GM06990 (cell line): ENCODE measurements at regions not wholly inside any gene's neighbourhood (a gene's known extent, or its start where the extent isn't known, plus 50 kb on each side); places are given as distances from the start of the nearest gene placed in this dataset.

Experiments used
- DNase-seq: peaks from one replicate; pipeline ENCODE4 v3.0.0-alpha.2; 2011; ENCODE audit not compliant: insufficient read length; ENCODE audit errors: extremely low read depth
- H3K27me3 ChIP-seq: replicated peaks from 2 replicates; pipeline ENCODE4 v1.6.0; 2011; ENCODE audit warnings: low read length; ENCODE audit not compliant: control insufficient read depth, insufficient read depth
- H3K36me3 ChIP-seq: 2 replicates; pipeline ENCODE4 v1.5.1; 2011; ENCODE audit warnings: low read length; ENCODE audit not compliant: control insufficient read depth, insufficient read depth
- H3K4me3 ChIP-seq: replicated peaks from 2 replicates; pipeline ENCODE4 v1.5.1; 2011; ENCODE audit warnings: low read depth, mild to moderate bottlenecking, control low read depth, low read length
- TF ChIP-seq, protein P1 (sequence below): IDR thresholded peaks from 2 replicates; pipeline ENCODE4 v1.5.1; 2011; ENCODE audit warnings: low read length, control low read depth, mild to moderate bottlenecking, inconsistent platforms; ENCODE audit not compliant: insufficient read depth, poor library complexity, severe bottlenecking

DNA sequence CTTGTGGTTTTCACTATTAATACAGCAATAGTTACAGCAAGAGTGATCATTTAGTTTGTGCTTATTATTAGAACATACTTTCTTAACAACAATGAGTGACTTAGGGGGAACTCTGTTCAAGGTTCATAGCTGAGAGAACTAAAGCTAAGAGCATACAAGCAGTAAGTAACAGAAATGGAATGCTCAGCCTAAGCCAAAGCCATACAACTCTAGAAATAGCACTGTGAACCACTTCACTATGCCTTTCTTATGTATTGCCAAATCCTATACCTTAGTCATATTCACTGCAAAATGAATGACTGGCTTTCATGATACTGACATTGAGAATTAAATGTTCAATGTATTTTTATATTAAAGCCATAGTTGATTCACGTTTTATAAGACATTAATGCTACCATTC is 599.7 kb upstream of the SLITRK1 start:
- DNase-seq, result no peak
- Histone ChIP-seq H3K4me3 (no peak overlapping the region), H3K27me3 (no peaks in the 10 kb centered on the region), H3K36me3 (no peaks in the 10 kb centered on the region)
- TF ChIP-seq, protein P1, sequence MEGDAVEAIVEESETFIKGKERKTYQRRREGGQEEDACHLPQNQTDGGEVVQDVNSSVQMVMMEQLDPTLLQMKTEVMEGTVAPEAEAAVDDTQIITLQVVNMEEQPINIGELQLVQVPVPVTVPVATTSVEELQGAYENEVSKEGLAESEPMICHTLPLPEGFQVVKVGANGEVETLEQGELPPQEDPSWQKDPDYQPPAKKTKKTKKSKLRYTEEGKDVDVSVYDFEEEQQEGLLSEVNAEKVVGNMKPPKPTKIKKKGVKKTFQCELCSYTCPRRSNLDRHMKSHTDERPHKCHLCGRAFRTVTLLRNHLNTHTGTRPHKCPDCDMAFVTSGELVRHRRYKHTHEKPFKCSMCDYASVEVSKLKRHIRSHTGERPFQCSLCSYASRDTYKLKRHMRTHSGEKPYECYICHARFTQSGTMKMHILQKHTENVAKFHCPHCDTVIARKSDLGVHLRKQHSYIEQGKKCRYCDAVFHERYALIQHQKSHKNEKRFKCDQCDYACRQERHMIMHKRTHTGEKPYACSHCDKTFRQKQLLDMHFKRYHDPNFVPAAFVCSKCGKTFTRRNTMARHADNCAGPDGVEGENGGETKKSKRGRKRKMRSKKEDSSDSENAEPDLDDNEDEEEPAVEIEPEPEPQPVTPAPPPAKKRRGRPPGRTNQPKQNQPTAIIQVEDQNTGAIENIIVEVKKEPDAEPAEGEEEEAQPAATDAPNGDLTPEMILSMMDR, result no peak

DNA sequence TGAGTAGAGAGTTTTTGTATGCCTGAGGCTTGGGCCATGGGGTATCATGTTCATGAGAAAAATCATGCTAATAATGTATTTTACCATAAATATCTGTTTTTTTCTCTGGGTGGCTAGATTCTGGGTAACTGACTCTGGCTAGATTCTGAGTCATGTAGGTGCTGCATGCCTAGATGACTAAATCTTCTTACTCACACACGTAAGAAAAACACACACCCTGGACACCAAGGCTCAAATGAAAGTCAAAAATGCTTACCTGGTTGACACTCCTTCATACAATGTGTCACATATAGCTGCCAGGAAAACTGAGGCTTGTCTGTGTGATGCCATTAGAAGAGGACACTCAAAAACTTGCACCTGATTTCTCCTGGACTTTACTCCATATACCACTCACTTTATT is 597.4 kb upstream of the SLITRK1 start:
- no peak for DNase-seq
- TF ChIP-seq, protein P1, result no peak

DNA sequence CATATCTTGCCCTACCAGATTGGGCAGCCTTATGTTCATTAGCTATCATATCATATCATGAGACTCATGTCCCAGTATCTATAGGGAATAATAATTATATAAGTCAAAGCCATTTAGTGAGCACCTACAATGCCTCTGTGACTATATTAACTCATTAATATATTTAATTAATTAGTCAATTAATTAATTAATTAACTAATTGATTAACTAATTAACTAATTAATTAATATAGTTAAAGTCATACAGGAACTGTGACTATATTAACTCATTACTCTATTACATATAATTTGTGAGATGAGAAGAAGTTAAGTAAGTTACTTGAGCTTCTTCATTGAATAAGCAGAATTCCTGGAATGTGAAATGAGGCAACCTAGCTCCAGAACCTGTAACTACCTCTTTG is 588.3 kb upstream of the SLITRK1 start:
- no peaks in the 10 kb centered on the region for H3K27me3 ChIP-seq
- TF ChIP-seq, protein P1, result no peak
- H3K4me3 ChIP-seq, result no peak overlapping the region
- no peaks in the 10 kb centered on the region for H3K36me3 ChIP-seq
- no peak for DNase-seq

More for the DNA sequence above, 597.4 kb upstream of the SLITRK1 start:
- H3K4me3 ChIP-seq, result no peak overlapping the region
- no peaks in the 10 kb centered on the region for H3K36me3 ChIP-seq
- no peaks in the 10 kb centered on the region for H3K27me3 ChIP-seq

DNA sequence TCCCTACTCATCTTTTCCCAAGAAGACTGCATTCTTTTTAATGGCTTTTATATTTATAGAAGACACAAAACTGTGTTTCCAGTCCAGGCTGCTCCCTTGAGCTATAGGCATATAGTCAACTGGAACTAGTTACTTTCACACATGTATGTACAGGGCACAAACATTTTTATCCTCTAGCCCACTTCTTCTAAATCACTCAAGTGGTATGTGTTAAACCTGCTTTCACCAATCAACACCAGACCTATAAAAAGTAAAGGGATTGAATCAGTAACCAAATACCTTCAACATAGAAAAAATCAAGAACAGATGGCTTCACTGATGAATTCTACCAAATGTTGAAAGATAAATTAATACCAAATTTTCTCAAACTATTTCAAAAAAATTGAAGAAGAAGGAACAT is 584.2 kb upstream of the SLITRK1 start:
- no peak for DNase-seq
- Histone ChIP-seq H3K36me3 (no peaks in the 10 kb centered on the region), H3K27me3 (no peaks in the 10 kb centered on the region), H3K4me3 (no peak overlapping the region)
- TF ChIP-seq, protein P1, result no peak

DNA sequence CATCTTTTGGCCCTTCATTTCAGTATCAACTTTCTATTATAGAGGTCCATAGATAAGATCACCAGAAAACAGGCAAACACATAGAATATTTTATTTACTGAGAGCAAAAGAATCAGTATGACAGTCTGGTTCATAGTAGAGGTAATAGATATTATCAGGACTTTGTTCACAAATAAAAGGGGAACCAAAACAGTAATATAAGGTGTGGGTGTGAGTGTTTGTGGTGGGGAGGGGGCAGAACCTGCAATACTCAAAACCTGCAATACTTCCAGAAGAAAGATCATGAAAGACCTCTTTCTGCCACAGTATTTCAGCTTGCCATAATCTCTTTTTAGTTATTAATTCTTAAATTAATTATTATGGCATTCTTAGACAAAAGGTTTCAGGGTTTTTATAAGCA is 578.7 kb upstream of the SLITRK1 start:
- TF ChIP-seq, protein P1, result no peak

DNA sequence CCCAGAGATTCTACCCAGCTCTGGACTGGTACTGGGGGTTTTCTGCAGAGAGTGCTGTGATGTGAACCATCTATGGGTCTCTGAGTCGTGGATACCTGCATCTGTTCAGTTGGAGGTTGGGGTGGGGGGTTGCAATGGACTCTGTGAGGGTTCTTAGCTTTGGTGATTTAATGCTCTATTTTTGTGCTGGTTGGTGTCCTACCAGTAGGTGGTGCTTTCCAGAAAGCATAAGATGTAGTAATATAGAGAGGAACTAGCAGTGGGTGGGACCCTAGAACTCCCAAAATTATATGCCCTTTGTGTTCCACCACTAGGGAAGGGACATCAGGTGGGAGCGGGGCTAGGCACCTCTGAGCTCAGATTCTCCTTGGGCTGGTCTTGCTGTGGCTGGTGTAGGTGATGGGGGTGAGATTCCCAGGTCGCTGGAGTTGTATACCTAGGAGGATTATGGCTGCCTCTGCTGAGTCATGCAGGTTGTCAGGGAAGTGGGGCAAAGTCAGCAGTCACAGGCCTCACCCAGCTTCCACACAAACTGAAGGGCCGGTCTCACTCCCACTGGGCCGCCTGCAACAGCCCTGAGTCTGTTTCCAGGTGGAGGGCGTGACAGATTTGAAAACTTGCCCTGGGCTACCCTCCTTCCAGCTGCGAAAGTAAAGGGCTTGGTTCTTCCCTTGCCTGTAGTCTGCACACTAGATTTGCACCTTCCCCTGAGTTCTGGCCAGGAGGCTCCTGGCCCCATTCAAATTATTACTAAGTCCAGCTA is 573.0 kb upstream of the SLITRK1 start:
- no peak overlapping the region for H3K4me3 ChIP-seq
- TF ChIP-seq, protein P1, result no peak
- H3K36me3 ChIP-seq, result no peaks in the 10 kb centered on the region
- H3K27me3 ChIP-seq, result no peaks in the 10 kb centered on the region
- no peak for DNase-seq

More for the DNA sequence above, 578.7 kb upstream of the SLITRK1 start:
- no peak overlapping the region for H3K4me3 ChIP-seq
- H3K36me3 ChIP-seq, result no peaks in the 10 kb centered on the region
- DNase-seq, result no peak
- H3K27me3 ChIP-seq, result no peaks in the 10 kb centered on the region
